ENCODE measurements at regions not wholly inside any gene's neighbourhood (a gene's known extent, or its start where the extent isn't known, plus 50 kb on each side); places are given as distances from the start of the nearest gene placed in this dataset.
"Not testable (repeated sequence)": the region's sequence is repeated elsewhere in the genome, so short reads cannot be mapped to it uniquely, and the experiment has no call there.

DNA sequence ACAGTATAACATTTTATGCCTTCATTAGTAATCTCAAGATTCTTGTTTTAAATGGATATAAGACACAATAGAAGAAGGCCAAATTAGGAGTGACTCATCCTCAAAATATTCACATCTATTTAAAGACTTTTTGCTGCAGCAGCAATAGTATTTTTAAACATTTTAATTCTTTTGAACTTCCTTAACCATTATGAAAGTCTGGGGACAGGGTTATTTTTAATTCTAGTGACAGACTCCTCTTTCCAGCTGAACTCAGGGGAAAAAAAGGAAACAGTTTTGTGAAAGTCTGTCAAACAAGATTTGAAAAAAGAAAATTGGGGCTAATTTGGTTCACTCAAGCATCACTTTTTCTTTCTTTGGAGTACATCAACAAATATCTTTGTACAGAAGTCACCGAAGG lies 541.8 kb downstream of the NUP35 start:
- no peak for DNase-seq

- no peak for DNase-seq
These were observed 547.0 kb downstream of the NUP35 start for GRCh38 chr2:183671233-183671632.

GRCh38 chr2:183678908-183679307 lies 554.7 kb downstream of the NUP35 start:
- DNase-seq, result no peak

DNA sequence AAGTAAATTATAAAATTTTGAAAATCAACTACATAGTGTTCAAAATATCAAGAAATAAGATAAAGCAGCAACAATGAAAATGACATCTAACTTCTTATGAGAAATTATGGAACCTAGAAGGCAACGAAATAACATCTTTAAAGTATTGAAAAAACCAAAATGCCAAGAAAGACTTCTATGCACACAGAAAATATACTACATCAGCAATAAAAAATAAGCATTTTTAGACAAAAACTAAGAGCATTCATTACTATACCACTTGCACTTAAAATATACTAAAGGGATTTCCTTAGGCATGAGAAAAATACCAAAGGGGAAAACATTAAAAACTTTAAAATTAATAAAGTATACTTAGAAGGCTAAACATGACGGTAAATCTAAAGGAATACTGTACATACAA lies 556.3 kb downstream of the NUP35 start:
- no peak for DNase-seq

GRCh38 chr2:183684686-183685085 lies 560.4 kb downstream of the NUP35 start:
- DNase-seq, result no peak

DNA sequence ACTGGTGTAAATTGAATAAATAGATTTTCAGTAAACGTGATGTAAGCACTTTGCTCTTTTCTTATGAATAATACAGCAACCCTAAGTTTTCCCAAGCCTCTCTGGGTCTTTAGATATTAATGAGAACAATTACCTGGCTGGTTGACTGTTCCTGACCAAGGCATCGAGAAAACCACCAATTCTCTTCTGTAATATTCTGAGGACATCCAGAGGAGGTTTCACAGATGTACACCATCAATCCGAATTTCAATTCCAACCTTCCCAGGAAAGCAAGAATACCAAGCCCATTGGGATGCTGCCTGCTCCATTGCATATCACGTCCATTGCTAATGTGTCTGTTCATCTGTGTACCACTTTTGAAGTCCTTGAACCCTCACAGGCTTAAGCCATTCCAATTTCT lies 571.8 kb downstream of the NUP35 start:
- DNase-seq, result no peak

DNA sequence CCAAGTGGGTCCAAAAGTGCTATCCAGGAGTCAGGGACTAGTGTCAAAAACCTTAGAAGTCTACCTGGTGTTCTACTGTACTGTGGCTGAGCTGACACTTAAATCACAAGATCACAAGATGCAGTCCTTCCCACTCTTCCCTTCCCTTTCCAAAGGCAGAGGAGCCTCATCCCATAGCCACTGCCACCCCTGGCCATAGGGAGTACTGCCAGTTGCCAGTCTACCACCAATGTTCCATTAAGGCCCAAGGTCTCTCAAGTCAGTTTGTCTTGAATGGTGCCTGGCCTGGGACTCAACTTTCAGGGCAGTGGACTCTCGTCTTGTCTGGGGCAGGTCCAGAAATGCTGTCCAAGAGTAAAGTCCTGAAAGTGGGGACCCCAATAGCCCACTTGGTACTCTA lies 585.6 kb downstream of the NUP35 start:
- DNase-seq, result no peak

GRCh38 chr2:183718246-183718645 lies 594.0 kb downstream of the NUP35 start:
- no peak for DNase-seq

GRCh38 chr2:183723278-183723677 lies 599.0 kb downstream of the NUP35 start:
- no peak for DNase-seq

DNA sequence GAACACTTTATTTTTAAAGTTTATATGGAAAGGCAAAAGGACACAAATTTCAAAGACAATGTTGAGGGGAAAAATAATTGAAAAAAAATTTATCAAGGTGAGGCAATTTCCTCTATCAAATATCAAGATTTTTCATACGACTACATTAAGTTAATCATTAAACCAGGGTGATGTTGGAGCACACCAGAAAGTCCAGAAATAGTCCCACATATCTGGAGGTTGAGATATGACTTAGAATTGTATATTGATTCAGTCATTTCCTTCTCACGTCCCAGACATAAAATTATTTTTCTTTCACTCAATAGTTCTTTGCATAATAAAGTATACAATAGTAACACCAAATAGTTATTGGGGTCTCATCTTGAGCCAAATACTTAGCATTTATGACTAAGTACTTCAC lies 605.1 kb downstream of the NUP35 start:
- DNase-seq, result no peak

GRCh38 chr2:183740241-183740640 lies 616.0 kb downstream of the NUP35 start:
- DNase-seq, result no peak

DNA sequence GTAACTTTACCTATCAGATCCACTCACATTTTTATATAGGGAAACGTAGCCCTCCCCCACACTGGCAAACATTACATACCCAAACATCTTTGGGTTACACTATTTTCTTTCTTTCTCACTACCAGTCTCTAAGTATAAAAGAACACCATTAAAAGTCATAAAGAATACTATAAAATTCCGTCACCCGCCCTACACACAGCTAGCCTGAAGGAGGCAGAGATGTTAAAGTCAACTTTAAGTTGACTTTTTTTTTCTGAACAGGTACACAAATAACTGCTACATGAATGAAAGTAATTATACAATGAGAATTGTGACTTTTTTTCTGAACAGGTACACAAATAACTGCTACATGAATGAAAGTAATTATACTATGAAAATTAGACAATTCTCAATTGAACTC lies 628.3 kb downstream of the NUP35 start:
- DNase-seq, result no peak

DNA sequence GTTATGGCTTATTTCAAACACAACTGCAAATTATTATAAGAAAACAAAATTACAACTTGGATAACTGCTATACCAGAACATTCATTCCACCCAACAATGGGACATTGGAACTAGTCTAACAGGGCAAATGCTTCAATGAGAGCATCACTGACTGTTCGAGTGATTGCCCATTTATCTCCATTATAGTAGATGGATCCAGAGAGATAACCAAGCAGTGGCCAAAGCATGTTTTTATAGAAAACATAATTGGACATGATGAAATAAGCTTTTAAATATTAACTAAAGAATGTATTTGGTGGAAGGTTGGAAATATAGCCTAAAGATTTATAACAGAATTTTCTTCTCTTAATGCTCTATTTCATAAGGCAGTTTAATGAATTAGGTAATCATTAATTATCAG lies 634.8 kb downstream of the NUP35 start:
- DNase-seq, result no peak

DNA sequence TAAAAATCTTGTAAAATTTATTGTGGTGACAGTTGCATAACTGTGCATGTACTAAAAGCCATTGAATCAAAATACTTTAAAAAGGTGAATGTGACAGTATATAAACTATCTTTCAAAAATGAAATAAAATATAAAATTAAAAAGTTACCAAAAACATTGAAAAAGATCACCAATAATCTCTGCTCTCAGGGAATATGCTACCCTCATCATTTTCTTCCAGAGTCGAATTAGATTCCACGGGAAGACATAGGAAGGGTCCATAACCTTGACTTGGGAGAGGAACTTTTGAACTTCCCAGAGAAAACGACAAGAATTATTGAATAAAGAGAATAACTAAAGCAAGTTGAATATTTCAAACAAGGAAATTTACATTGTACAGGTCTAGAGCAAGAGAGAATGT lies 649.5 kb downstream of the NUP35 start:
- no peak for DNase-seq

GRCh38 chr2:183780072-183780471 lies 655.8 kb downstream of the NUP35 start:
- no peak for DNase-seq

DNA sequence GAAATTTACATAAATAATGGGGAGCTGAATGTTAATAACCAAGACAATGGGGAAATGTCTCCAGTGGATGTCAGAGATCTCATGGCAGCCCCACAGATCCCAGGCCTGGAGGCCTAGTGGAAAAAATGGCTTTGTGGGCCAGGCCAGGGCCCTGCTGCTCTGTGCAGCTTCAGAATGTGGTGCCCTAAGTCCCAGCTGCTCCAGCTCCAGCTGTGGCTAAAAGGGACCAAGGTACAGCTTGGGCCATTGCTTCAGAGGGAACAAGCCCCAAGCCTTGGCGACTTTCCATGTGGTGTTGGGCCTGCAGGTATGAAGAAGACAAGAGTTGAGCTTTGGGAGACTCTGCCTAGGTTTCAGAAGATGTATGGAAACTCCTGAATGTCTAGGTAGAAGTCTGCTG lies 658.2 kb downstream of the NUP35 start:
- no peak for DNase-seq

DNA sequence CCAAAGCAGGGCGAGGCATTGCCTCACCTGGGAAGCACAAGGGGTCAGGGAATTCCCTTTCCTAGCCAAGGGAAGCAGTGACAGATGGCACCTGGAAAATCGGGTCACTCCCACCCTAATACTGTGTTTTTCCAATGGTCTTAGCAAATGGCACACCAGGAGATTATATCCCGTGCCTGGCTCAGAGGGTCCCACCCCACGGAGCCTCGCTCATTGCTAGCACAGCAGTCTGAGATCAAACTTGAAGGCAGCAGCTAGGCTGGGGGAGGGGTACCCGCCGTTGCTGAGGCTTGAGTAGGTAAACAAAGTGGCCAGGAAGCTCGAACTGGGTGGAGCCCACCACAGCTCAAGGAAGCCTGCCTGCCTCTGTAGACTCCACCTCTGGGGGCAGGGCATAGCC lies 664.6 kb downstream of the NUP35 start:
- DNase-seq, result not testable (repeated sequence)

DNA sequence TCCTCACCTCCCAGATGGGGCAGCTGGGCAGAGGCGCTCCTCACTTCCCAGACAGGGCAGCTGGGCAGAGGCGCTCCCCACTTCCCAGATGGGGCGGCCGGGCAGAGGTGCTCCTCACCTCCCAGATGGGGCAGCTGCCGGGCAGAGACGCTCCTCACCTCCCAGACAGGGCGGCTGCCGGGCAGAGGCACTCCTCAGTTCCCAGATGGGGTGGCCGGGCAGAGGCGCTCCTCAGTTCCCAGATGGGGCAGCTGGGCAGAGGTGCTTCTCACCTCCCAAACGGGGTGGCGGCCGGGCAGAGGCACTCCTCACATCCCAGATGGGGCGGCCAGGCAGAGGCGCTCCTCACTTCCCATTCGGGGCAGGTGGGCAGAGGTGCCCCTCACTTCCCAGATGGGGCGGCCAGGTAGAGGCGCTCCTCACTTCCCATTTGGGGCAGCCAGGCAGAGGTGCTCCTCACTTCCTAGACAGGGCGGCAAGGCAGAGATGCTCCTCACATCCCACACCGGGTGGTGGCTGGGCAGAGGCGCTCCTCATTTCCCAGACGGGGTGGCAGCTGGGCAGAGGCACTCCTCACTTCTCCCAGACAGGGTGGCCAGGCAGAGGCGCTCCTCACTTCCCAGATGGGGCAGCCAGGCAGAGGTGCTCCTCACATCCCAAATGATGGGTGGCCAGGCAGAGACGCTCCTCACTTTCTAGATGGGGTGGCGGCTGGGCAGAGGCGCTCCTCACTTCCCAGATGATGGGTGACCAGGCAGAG lies 668.1 kb downstream of the NUP35 start:
- not testable (repeated sequence) for DNase-seq

GRCh38 chr2:183798535-183798934 lies 674.3 kb downstream of the NUP35 start:
- no peak for DNase-seq

DNA sequence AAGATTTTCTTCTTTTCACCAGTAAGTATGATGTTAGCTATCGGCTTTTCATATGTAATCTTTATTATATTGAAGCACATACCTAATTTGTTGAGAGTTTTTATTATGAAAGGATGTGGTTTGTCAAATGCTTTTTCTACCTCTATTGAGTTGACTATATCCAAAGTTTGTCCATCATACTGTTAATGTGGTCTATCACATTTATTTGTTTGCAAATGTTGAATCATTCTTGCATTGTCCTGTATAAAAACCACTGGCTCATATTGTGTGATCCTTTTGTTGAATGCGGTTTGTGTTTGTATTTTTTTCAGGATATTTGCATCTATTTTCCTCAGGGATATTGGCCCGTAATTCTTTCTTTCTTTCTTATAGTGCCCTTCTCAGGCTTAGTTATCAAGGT lies 675.5 kb downstream of the NUP35 start:
- DNase-seq, result no peak

GRCh38 chr2:183803596-183803995 lies 679.4 kb downstream of the NUP35 start:
- no peak for DNase-seq

DNA sequence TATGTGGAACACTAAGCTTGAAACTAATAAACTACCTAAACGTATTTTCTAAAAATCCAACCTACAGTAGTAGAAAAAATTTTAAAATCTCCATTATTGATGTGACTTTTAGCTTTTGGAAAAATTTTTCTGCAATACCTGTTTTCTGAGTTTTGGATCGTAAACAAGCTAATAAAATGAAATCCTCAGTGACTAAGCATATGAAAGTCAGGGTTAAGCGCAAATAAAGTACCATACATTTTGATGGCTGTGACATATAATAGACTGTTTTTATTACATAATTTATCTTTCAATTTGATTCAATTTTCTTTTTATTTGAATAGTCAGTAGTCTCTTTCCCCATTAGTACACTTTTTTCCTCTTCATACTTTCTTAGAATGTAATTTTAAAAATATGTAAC lies 683.6 kb downstream of the NUP35 start:
- DNase-seq, result no peak

DNA sequence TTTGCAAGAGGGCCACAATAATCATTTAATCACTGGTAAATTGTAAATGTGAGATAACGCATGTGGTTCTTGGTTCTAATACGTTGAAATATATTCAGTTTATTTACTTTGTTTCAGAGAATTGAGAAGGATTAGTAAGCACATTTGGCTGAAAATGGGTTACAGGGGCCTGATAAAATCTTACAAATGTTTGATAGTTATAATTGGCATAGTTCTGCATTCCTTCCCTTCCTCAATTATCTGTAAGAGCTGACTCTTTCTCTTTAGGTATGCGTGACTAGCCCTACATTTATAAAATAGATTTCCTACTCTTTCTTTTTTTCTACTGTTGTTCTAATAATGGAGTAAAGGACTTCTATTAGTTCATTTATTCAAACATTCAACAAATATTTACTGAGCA lies 685.2 kb downstream of the NUP35 start:
- DNase-seq, result no peak

- DNase-seq, result no peak
These were observed 687.0 kb downstream of the NUP35 start for GRCh38 chr2:183811281-183811680.

GRCh38 chr2:183812091-183812490 lies 687.8 kb downstream of the NUP35 start:
- no peak for DNase-seq
